ENCODE measurements at regions not wholly inside any gene's neighbourhood (a gene's known extent, or its start where the extent isn't known, plus 50 kb on each side); places are given as distances from the start of the nearest gene placed in this dataset.
A peak's percentile ranks its signal among the peaks of the same experiment; 100 is the strongest.
"Not testable (repeated sequence)": the region's sequence is repeated elsewhere in the genome, so short reads cannot be mapped to it uniquely, and the experiment has no call there.

DNA sequence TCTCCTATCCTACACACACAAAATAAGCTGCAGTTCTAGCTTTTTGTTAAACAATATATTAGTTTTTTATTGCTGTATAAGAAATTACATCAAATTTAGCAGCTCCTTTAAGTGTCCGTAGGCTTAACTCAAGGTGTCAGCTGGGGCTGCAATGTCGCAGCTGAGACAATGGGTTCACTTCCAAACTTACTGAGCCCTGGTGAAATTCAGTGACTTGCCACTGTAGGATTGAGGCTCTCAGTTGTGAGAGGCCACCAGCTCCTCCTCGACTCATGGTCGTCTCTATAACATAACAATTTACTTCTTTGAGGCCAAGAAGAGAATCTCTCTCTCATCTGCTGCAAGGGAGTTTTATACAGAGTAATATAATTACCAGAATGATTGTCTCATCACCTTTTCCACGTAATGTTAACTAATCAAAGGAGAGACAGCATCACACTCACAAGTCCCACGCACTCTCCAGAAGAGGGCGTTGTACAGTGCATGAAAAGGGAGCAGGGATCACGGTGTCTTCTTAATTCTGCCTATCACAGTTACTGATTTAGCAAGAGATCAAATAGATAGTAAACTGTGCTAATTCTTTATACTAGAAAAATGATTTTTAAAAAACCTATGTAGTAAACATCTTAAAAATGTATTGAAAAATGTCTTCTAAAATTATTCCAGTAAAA lies 735.6 kb upstream of the GBE1 start:
- DNase-seq, result no peak

DNA sequence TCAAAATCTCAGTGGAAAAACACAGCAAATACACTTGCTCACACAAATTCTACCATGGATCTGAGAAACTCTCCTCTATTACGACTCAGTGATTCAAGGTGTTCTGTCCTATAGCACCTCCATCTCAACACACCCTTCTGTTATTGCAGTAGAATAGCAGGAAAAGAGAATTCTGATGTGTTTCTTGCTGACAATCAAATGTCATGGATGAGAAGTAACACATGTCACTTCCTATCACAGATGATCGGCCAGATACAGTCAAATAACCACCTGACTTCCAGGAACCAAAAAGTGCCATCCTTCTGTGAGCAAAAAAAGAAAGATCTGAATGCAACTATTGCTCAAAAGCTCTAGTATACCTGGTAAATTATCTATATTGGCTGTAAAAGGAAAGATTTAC lies 734.2 kb upstream of the GBE1 start:
- DNase-seq, result no peak

DNA sequence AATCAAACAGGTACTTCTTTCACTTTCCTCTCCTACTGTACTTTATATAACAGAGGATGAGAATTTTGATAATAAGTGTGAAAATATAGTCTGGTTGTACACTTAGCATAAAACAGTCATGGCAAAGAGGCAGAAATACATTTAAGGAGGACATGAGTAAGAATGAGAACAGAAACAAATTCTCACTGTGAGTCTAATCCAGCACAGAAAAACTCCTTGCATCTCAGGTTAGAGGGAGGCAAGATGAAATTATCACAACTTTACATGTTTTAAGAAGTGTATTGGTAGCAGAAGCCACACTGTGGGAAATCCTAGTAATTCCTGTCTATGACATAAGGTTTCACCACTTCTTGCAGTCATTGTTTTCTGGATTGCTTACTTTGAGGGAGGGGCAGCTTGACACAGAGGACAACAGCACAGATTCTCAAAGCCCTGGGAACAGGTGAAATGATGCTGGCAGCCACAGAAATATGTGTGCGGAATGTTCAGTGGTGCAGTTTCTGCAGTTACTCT lies 733.6 kb upstream of the GBE1 start:
- DNase-seq, result no peak

DNA sequence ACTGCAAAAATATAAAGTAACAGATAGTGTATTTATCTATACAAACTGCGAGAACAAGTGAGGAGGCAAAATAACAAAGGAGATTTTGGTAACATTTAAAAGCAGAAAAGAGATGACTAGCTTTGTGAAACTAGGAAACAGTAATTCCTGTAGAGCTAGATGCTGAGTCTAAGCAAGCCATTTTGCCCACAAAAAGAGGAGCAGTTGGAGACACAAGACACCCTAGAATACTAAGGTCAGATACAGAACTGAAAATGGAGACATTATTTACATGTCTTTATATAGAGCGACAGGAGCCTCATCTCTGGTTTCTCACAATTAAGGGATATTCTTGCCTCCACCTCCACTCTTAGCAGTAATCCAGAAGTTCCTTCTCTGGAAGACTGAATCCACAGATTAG lies 732.4 kb upstream of the GBE1 start:
- no peak for DNase-seq

DNA sequence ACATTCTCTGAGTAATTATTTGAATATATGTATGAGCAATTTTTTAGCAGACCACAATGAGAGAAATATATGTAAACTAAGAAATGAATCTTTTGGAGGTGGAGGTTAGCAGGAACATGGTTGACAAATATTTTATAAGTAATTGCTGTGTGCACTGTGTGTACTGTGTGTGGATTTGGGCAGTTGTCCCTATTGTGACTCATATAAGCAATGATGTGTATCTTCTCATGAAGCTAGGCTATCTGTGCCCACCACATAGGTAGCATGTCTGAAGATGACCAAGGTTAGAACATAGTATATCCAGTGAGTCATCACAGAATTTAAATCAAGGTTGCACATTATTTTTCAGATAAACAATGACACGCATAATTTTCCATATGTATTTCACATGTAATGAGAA lies 713.9 kb upstream of the GBE1 start:
- no peak for DNase-seq

DNA sequence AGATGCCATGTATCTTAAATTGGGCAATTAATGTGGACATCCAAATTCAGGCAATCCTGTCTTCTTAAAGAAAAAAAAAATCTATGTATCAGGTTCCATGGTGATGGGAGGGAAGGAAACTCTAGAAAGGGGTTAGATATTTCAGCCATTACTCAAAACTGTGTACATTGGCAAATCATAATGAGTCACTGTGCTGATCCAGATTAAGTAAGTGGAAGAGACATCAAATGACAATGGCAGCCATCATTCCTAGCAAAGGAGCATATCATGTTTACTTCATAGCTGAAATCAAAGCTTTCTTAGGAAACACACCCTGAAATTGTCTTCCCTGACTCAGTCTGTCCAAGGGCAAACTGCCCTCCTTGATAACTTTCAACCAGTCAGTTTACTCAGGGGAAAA lies 713.3 kb upstream of the GBE1 start:
- no peak for DNase-seq

DNA sequence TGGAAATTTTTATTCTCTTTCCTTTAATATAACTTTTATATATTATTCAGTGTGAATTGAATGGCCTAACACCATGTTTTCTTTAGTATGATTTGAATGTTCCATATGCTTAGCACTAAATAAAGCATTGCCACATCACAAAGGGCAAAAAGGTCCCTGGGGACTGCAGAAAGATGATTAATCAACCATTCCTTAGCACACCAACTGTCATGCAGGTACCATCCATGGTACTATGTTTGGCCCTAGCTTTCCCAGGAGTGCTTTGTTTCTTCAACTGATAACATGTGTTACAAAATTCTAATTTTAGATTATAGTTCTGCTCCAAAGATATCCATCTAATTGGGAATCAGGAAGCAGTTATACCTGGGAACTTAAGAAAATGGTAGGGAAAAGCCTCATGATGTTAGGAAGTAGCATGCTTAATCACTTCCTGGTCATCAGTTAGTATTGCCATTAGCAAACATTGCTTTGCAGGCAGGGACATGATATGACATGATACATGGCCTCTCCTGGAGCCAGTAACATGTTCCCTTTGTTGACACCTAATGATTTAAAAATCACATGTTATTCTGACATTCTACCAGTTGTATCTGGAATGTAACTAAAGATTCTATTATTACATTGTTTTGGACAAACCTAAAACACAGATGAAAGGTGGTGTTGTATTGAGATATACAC lies 712.6 kb upstream of the GBE1 start:
- DNase-seq, result no peak

DNA sequence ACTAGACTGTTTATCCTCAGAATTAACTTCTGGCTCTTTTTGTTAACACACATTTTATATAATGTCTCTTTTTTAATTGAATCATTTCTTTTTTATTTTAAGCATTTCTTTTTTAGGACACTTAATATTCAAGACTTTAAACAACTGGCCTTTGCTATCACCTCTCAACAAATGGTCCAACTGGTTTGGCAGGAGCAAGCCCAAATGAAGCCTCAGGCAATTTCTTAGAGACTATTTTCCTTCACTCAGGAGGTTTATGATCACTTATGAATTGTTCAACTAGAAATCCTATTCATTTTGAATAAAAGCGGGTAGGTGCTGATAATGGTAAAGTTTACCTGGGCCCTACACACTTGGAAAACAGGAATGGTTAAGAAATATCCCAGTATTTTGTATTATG lies 705.6 kb upstream of the GBE1 start:
- no peak for DNase-seq

DNA sequence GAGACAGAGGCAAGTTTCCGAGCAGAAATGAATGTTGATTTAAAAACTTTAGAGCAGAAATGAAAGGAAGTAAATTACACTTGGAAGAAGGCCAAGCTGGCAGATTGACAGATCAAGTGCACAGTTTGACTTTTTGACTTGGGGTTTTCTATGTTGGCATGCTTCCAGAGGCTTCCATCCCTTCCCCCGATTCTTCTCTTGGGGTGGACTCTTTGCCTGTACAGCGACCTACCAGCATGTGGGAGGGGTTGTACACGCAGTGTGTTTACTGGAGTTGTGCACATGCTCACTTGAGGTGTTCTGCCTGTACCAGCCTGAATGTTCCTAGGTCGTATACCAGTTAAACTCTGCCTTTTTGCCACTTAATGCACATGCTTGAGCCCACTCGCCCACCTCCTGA lies 701.5 kb upstream of the GBE1 start:
- DNase-seq, result no peak

DNA sequence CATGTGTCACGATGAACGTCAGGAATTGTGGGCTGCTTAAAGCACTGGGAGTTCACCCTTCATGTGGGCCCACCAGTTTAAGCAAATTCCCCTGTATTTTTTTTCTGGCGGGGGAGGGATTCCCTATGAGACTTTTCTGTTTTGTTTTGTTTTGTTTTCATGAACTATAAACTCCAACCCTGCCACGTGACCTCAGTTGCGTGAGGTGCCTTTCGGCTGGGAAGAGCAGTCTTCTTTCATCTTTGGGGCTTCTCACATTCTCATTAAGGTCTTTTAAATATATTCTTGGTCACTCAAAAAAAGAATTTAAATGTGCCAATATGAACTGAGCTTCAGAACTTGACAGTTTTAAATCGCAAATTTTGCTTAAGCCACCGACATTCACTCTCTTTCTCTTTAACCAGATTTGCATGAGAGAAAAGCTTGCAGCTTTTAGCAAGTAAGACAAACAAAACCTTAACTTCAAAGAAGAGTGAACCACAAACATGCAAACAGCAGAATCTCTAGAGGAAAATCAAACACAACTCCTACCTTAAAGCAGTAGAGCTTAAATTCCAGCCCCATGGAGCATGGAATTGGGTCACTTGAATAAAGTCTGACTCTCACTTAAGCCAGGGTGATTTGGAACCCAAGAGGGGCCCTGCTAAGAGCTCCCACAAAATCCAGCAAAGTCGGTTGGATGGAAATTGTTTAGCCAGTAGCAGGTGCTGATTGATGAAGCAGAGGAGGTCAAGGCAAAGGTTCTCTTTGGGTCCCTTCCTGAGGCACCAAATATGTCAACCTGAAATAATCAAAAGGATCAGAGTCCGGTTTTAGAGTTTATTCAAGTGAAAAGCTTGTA lies 699.8 kb upstream of the GBE1 start:
- no peak for DNase-seq

DNA sequence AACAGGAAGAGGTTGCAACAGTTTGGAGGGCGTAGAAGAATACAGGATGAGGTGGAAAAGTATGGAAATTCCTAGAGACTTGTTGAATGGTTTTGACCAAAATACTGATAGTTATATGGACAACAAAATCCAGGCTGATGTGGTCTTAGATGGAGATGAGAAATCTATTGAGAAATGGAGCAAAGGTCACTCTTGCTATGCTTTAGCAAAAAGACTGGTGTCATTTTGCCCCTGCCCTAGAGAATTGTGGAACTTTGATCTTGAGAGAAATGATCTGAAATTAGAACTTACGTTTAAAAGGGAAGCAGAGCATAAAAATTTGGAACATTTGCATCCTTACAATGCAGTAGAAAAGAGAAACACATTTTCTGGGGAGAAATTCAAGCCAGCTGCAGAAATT lies 686.9 kb upstream of the GBE1 start:
- DNase-seq, result no peak

DNA sequence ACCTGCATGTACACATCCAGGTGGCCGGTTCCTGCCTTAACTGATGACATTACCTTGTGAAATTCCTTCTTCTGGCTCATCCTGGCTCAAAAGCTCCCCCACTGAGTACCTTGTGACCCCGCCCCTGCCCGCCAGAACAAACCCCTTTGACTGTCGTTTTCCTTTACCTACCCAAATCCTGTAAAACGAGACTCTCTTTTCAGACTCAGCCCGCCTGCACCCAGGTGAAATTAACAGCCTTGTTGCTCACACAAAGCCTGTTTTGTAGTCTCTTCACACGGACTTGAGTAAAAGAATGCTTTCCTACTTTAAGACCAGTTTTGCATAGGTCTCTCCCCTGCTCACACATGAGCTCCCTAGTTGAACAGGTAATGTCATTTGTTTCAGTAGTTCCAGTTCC lies 667.4 kb upstream of the GBE1 start:
- not testable (repeated sequence) for DNase-seq

DNA sequence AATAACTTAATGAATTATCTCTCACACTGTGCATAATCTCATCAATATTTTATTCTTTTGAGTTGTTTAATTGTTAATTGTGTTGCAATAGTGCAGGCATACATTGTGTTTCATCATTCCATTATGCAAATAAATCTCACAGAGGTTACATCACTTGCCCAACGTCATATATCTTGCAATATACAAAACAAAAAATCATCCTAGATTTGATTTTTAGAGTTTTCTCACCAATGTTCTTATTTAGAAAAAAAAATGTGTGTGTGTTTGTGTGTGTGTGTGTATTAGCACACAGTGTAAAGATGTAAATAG lies 662.5 kb upstream of the GBE1 start:
- DNase-seq, result no peak

DNA sequence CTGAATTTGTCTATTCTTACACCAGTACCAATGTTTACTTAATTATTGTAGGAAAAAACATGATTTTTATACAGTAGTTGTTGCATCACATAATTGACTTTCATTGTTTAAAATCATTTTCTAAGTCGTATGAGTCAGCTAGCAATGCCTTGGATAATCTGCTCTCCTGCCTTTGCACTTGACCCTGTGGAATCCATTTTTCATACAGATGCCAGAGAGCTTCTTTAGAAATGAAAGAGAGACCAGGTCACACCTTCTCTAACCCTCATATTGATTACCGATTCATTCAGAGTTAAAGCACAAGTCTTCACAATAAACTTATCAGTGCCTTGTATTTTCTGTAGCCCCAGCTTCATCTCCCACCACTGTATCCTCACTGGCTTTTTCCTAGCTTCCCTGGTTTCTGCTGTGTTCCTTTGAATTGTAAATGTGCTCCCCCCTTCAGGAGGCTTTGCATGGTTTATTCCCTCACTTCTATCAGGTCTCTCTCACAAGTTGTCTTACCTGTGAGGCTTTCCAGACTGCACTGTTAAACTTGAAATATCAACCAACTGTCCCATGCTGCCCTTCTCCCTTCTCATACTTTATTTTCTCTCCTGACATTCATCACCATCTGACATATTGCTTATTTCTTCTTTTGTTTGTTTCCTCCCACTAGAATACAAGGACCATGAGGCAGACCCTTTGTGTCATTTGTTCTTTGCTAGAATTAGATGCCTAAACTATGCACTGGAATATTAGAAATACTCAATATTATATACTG lies 662.0 kb upstream of the GBE1 start:
- DNase-seq, result no peak

DNA sequence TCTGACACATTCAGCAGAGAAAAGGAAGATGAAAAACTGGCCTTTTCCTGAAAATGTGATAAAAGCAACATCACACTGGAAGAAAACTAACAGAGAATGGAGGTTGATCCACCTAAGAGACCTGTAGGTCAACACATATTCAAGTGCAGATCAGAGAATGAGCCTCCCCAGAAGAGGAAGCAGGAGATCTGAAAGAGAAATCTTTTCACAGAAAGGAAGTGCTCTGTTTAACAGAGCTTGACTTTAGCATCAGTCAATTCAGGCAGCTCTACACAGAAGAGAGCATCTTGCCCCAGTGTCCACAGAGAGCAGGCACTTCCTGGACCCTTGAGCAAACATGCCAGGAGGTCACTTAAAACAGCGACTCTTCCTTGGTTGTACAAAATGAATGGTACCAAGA lies 655.4 kb upstream of the GBE1 start:
- peak; percentile 1 for DNase-seq

DNA sequence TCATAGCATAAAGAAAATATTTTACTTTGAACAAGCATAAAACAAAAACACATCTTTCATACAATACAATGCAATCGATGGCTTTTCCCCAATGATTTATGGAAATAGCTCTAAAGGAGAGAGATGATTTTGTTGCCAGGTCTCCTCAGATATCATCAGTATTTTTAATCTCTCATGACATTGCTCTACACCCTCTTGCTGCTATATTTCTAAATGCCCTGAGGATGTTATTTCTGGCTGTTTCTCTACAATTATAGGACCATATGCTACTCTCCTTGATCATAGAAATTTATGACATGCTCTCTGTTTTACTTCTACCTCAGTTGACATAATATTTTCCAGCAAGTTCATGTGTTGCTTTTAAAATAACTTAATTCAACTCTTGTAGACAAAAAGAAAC lies 654.9 kb upstream of the GBE1 start:
- no peak for DNase-seq

DNA sequence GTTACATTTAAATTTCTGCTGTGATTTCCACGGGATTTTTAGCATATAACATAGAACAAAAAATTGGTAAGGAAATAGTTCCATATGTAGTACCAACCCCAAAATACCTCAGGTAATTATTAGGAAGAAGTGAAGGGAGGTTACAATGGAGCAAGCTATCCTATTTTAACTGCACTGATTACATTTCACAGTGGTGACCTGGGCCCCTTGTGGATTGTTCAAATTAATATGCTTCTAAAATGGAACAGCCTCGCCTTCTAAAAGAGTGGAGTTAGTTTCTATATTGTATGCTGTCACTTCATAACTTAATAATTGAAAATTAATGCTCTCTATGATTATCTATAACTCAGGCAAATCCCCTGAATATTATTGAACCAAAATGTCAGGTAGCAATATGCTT lies 651.7 kb upstream of the GBE1 start:
- no peak for DNase-seq

DNA sequence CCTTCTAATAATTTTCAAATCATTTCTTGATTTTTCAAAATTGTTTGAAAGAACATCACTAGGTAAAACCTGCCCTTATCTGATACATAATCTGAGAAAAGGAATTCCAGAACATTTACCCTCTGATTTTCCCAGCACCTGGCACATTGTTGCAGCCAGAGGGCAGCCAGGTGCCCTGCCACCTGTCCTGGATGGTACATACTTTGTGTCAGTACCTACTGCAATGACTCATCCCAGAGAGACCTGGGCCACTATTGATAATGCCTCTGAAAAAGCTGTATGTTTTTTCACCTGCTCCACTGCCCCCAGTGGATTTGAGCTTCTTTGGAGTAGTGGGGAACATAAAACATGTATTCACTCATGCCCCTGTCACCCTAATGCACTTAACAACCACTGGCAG lies 648.9 kb upstream of the GBE1 start:
- no peak for DNase-seq

DNA sequence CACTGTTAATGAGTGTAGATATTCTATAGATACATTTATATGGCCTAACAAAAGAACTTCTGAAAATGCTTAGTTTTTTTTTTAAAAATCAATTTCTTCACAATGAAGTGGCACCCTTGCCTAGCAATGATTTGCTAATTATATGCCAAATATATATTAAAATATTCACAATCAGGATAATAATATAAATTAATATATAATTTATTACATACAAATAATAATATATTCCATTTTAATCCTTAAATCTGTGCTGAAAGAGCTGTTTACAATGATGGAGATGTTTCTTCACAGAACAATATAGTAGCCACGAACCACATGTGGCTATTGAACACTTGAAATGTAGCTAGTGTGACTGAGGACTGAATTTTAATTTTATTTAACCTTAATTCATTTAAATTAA lies 648.4 kb upstream of the GBE1 start:
- no peak for DNase-seq

DNA sequence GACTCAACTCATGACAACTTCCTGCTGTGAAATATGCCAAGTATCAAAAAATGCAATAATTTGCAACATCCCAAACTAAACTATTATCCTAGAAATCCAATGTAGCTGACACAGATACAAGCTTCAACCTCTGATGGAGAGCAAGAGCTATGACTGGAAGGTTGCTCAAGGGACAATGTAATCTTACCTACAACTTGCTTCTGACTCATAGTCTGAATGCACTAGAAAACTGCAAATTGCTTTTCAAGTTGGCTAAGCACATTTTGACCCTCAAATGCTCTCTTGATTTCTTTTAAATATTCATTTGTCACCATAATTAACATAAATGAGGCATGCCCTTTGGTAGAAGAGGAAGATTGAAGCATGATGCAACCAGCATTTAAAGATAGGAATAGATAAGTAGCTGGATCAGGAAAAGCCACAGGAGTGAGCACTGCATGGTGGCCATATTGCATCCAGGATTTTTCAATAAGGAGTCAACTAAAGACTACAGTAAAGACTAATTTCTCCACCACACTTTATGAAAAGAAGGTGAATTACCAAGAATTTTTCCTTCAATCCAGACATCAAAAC lies 630.8 kb upstream of the GBE1 start:
- no peak for DNase-seq

DNA sequence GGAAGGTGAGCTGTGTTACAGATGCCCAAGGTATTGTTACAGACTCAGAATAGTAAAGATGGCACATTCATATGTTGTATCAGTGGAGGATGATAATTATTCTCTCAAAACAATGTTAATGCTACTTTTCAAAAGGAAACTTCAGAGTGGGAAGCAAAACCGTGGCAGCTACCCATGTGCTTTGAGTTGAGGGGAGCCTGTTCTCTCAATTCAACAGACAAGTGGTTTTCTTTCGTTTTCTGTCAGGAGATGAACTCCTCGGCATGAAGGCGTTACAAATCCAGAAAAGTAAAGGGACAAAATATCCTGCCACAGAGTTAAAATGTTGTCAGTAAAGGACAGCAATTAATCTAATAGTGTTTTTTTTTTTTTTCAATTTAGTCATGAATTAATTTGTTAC lies 629.4 kb upstream of the GBE1 start:
- no peak for DNase-seq

DNA sequence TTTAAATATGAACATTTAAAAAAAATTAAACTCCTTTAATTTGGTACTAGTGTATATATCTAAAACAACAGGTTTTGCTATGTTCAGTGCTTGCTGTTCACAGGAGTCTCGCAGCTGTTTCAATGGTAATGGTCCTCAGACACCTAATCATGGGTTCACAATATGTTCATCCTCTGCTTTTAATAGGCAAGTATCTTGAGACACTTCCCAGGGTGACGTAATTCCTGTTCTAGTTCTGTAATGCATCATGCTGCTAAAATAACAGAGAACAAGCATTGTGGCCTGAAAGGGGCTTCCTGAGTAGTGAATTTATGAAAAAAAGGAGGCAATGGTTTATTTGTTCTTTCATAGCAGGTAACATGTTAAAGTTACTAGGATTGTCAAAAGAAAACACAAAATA lies 625.2 kb upstream of the GBE1 start:
- DNase-seq, result no peak

DNA sequence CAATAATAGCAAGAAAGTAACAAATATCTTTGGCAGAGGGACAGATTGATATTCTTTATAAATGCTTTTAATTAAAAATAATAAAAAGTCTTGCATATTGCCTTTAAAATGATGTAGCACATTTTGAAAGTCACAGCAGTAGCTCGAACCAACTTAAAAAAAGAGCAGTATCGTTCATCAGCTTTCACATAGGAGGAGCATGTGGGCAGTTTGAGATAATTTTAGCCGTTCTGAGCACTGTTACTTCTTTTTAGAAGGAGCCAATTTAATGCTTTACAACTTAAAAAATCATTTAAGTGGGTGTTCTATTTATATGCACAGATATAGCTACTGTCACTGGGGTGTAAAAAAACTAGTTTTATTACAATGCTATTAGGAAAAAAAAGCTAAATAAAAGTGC lies 622.7 kb upstream of the GBE1 start:
- no peak for DNase-seq

Data from midbrain (tissue), 1 donor.